ENCODE measurements at regions not wholly inside any gene's neighbourhood (a gene's known extent, or its start where the extent isn't known, plus 50 kb on each side); places are given as distances from the start of the nearest gene placed in this dataset.

GRCh38 chr12:19778797-19779196, 339.5 kb downstream of the AEBP2 start:
- H3K56ac ChIP-seq (ENCODE audit: extremely low read depth, insufficient read depth, low read length): no peak overlapping the region
- H4K20me1 ChIP-seq (ENCODE audit: insufficient read depth, low read length): no peaks in the 10 kb centered on the region
- peak overlapping the region; percentile 62 for H4K91ac ChIP-seq (ENCODE audit: insufficient read depth, low read depth, low read length)
- no peaks in the 10 kb centered on the region for H3K9me1 ChIP-seq (ENCODE audit: insufficient read depth, low read length)
- intact Hi-C loops (cut with micrococcal nuclease) (no loop called here), dilution Hi-C loops (cut with HindIII; ENCODE audit: low sequenced_read_pairs, unreplicated experiment) (no loop called here), in situ Hi-C loops (cut with MboI; ENCODE audit: low sequenced_read_pairs) (no loop called here)
- no peaks in the 10 kb centered on the region for H3K9me3 ChIP-seq (ENCODE audit: control insufficient read depth, insufficient read depth, low read length)
- peak overlapping the region; percentile 69 for H2BK120ac ChIP-seq (ENCODE audit: low read depth, low read length)
- no peaks in the 10 kb centered on the region for H3K27me3 ChIP-seq (ENCODE audit: control insufficient read depth, insufficient read depth, low read length)
- peak overlapping the region; percentile 34 for H2AFZ ChIP-seq (replicated peaks; ENCODE audit: low read length, poor library complexity)
- H3K79me1 ChIP-seq (ENCODE audit: low read depth in 1 of 2, low read length in 2 of 2): no peaks in the 10 kb centered on the region
- no TSS peak for BruUV-seq (replicated peaks)
- no peak overlapping the region for H2AK5ac ChIP-seq (ENCODE audit: low read depth, low read length)
- POLR2A ChIA-PET (ENCODE audit: unreplicated experiment): interaction anchor here (0.6 kb wide), 2 partner anchors 88 to 730 kb away, joined by 3 read pairs; no protein-coding TSS in a partner anchor
- no peaks in the 10 kb centered on the region for H3K36me3 ChIP-seq (ENCODE audit: control insufficient read depth, insufficient read depth, low read length)
- peak overlapping the region; percentile 46; the same call in 1 of the 2 replicates for H3K4me2 ChIP-seq (ENCODE audit: low read depth, low read length)
- H3K27ac ChIP-seq (ENCODE audit: insufficient read depth, low read length): no peak overlapping the region
- no CpG with 5 or more reads among the region's 2 CpGs for WGBS, 2 experiments (ENCODE audit: extremely low coverage in 2 of 2, insufficient read length in 1 of 2)
- TF ChIP-seq MXI1 (IDR thresholded peaks at IDR 0.05; ENCODE audit: borderline replicate concordance, low read depth, low read length) (no peak), MAFK (IDR thresholded peaks at IDR 0.05; ENCODE audit: low read depth, low read length) (no peak), CHD1 (IDR thresholded peaks at IDR 0.05; ENCODE audit: low read depth, low read length) (no peak), RFX5 (IDR thresholded peaks at IDR 0.05; ENCODE audit: low read depth, low read length) (no peak), MAZ (IDR thresholded peaks at IDR 0.05; ENCODE audit: borderline replicate concordance, low read depth, low read length) (no peak), SMC3 (IDR thresholded peaks at IDR 0.05; ENCODE audit: low read depth, low read length) (no peak), FOS (IDR thresholded peaks at IDR 0.05; ENCODE audit: low read depth, low read length) (no peak), RCOR1 (IDR thresholded peaks at IDR 0.05; ENCODE audit: insufficient replicate concordance, low read length) (no peak), RAD21 (IDR thresholded peaks at IDR 0.05; ENCODE audit: low read length) (no peak), CTCF (conservative IDR thresholded peaks at IDR 0.05; ENCODE audit: low read depth, low read length) (no peak), USF2 (IDR thresholded peaks at IDR 0.05; ENCODE audit: low read depth, low read length) (no peak), BHLHE40 (IDR thresholded peaks at IDR 0.05; ENCODE audit: low read depth, low read length) (no peak), ELK1 (IDR thresholded peaks at IDR 0.05; ENCODE audit: borderline replicate concordance, low read depth, low read length) (no peak), POLR2A (IDR thresholded peaks at IDR 0.05; ENCODE audit: low read depth, low read length) (no peak)
- DNase-seq (no peak), ATAC-seq (ENCODE audit: low read depth) (peak; percentile 40)
- H3K4me3 ChIP-seq (ENCODE audit: insufficient read depth, low read depth, low read length): no peak overlapping the region
- peak overlapping the region; percentile 87 for H3K18ac ChIP-seq (ENCODE audit: low read depth, low read length)
- peak overlapping the region; percentile 11; the same call in 1 of the 2 replicates for H3K9ac ChIP-seq (ENCODE audit: low read depth, low read length)
- peak overlapping the region; percentile 35 for H3K4ac ChIP-seq (ENCODE audit: low read depth, low read length)
- H2AK9ac ChIP-seq (replicated peaks; ENCODE audit: low read depth, low read length, poor library complexity): no peak overlapping the region
- H4K8ac ChIP-seq (ENCODE audit: low read depth in 2 of 2, low read length in 2 of 2): peak overlapping the region; percentile 22 to 24; a peak in 2 of 4 replicates
- peak overlapping the region; percentile 72; the same call in 1 of the 3 replicates for H2BK15ac ChIP-seq (ENCODE audit: low read depth, low read length)
- peak overlapping the region; percentile 87; the same call in 1 of the 2 replicates for H4K5ac ChIP-seq (ENCODE audit: low read depth, low read length)
- no peak overlapping the region for H3K23ac ChIP-seq (ENCODE audit: low read depth, low read length)
- H2BK5ac ChIP-seq (ENCODE audit: low read depth, low read length, poor library complexity, severe bottlenecking): no peak overlapping the region
- peak overlapping the region; percentile 33; the same call in 1 of the 2 replicates for H3K14ac ChIP-seq (replicated peaks; ENCODE audit: low read depth, low read length)
- peaks cover 13% of the 10 kb centered on the region for H3K4me1 ChIP-seq (ENCODE audit: control insufficient read depth, insufficient read depth, low read length)
- H2BK20ac ChIP-seq (ENCODE audit: low read depth, low read length): peak overlapping the region; percentile 50
- CTCF ChIA-PET: interaction anchor here (0.5 to 1.6 kb wide), 3 partner anchors 21 to 114 kb away, joined by 3 to 4 read pairs (median 3); no protein-coding TSS in a partner anchor
